SJCRH30 (cell line): ENCODE measurements at regions not wholly inside any gene's neighbourhood (a gene's known extent, or its start where the extent isn't known, plus 50 kb on each side); places are given as distances from the start of the nearest gene placed in this dataset.

Experiments used
- DNase-seq, 2 experiments: peaks; one replicate each; pipeline ENCODE4 v3.0.0-alpha.2; 2015 to 2020
- H3K27ac ChIP-seq: fragments of 250-450 bp; sonication (Bioruptor Pico); 2 replicates; pipeline ENCODE4 v1.5.1; 2020; ENCODE audit warnings: mild to moderate bottlenecking, moderate library complexity
- H3K27me3 ChIP-seq: fragments of 250-450 bp; sonication (Bioruptor Pico); 2 replicates; pipeline ENCODE4 v1.5.1; 2020; ENCODE audit warnings: mild to moderate bottlenecking, moderate library complexity
- H3K36me3 ChIP-seq: fragments of 250-450 bp; sonication (Bioruptor Pico); 2 replicates; pipeline ENCODE4 v1.5.1; 2020; ENCODE audit warnings: mild to moderate bottlenecking, moderate library complexity
- H3K4me1 ChIP-seq: fragments of 250-450 bp; sonication (Bioruptor Pico); 2 replicates; pipeline ENCODE4 v1.5.1; 2020; ENCODE audit warnings: mild to moderate bottlenecking, moderate library complexity
- H3K4me3 ChIP-seq: fragments of 250-450 bp; sonication (Bioruptor Pico); 2 replicates; pipeline ENCODE4 v1.5.1; 2020; ENCODE audit warnings: mild to moderate bottlenecking, moderate library complexity
- H3K9me3 ChIP-seq: fragments of 250-450 bp; sonication (Bioruptor Pico); replicated peaks from 2 replicates; pipeline ENCODE4 v1.5.1; 2020; ENCODE audit warnings: mild to moderate bottlenecking, moderate library complexity

DNA sequence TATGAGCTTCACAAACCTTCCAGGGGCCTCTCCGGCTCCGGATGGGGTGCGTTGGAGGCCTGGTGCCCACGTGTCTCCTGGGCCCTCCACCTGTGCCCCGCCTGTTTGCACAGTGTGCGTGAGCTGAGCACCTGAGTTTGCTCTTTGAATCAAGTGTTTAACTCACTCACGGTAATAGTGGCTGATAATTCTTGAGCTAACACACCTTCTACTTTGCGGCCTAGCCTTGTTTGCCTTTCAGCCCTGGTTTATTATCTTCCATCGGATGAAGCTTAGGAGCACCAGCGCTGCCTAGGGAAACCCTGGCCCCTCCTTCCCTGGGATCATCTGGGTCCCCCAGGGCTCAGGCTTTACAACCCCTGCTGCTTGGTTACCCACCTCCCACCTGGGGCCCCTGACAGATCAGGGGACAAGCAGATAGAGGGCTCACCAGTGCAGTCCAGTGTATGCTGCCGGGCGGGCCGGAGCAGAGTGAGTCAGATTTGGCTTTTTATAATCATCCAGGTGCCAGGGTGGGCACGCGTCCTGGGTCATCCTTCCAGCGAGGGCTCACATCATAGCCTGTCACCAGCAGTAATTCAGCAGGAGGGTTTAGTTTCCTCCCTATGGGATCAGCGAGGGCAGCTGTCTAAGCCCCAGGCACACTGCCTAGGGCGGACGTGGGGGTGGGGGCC lies 62.8 kb upstream of the RFLNA start:
- DNase-seq = peak; percentile 84 to 87
- Histone ChIP-seq H3K4me1 (peaks cover 54% of the 10 kb centered on the region), H3K27ac (peak overlapping the region; percentile 53), H3K36me3 (no peaks in the 10 kb centered on the region), H3K27me3 (no peaks in the 10 kb centered on the region), H3K4me3 (no peak overlapping the region; the same call in 1 of the 2 replicates), H3K9me3 (peaks cover 7% of the 10 kb centered on the region; the same call in 1 of the 2 replicates)

DNA sequence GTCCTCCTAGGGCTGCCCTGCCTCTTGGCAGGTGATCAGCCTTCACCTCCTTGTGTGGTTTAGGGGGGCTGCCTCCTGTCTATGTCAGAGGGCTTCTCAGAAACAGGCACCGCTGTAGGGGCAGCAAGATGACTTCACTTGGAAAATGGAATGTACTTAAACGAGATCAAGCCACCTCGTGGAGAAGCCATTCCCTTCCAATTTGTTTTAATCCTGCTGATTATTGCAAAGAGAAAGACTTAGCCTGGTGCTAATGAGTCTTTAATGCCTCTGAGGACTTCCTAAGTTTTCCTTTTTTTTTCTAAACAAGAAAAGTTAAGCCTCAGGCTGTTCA lies 62.3 kb upstream of the RFLNA start:
- Histone ChIP-seq H3K27ac (peak overlapping the region; percentile 53), H3K27me3 (no peaks in the 10 kb centered on the region), H3K9me3 (peaks cover 7% of the 10 kb centered on the region; the same call in 1 of the 2 replicates), H3K4me3 (no peak overlapping the region; the same call in 1 of the 2 replicates), H3K4me1 (peaks cover 54% of the 10 kb centered on the region), H3K36me3 (no peaks in the 10 kb centered on the region)
- DNase-seq = no peak

DNA sequence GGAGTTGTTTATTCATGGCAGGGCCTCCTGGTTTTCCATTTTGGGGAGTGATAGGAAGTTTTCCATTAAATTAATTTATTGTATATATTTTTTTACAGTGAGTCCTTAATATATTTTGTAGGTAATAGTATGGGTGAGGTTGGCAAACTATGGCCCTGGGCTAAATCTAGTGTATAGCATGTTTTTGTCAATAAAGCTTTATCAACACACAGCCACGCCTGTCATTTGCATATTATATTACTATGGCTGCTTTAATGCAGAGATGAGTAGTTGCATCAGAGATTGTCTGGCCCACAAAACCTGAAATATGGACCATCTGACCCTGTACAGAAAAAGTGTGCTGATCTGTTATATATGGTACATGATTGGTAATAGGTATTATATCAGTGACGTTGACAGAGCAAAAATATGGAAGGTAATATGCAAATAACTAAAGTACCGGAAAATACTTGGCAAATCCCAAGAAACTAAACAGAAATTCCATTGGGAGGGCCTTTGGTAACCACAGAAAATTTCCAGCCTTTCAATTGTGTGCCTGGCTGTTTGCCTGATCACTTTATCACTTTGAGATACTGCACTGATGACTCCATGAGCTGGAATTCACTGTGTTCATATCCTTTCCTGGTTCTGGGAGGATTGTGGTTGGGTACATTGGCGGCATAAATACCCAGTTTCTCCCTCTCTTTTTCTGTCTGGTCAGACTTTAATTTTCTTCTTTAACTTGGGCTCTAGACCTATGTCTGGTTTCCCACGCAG lies 61.7 kb upstream of the RFLNA start:
- Histone ChIP-seq H3K27me3 (no peaks in the 10 kb centered on the region), H3K4me3 (no peak overlapping the region), H3K27ac (peak overlapping the region; percentile 53), H3K4me1 (peaks cover 54% of the 10 kb centered on the region), H3K36me3 (no peaks in the 10 kb centered on the region), H3K9me3 (peaks cover 7% of the 10 kb centered on the region; the same call in 1 of the 2 replicates)
- DNase-seq = peak; percentile 47 to 56

DNA sequence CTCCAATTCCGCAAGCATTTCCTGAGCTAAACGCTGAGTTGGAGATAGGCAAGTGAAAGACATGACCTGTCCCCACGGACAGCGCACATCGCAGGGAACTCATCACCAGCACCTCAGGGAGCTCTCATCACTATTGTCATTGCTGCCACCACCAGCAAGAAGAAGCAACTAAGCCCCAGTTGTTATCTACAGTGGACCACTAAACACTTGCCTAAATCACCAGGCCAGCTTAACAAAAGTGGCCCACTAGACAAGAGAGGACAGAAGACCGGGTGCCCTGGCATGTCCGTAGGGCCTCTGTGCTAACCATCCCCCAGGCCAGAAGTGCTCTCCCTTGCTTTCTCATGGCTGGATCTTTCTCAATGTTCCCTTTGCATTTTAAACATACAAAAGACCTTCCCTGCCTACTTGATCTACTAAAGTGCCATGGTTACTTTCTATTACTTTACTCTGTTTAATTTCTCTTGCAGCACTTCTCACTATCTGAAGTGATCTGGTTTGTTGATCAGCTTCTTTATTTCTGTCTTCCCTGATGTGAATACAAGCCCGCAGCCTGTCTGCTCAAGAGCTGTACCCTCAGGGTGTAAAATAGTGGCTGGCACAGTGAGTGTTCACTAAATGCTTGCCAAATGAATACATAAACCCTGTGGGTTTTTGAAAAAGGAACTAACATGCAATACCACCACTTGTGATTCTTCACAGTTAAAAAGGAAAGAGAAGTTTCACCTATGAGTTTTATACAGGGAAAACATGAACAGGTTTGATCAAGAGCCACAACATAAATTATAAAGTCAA lies 60.9 kb upstream of the RFLNA start:
- DNase-seq = no peak
- H3K36me3 ChIP-seq = no peaks in the 10 kb centered on the region
- H3K9me3 ChIP-seq = peaks cover 7% of the 10 kb centered on the region; the same call in 1 of the 2 replicates
- H3K27ac ChIP-seq = peak overlapping the region; percentile 53
- peaks cover 62% of the 10 kb centered on the region for H3K4me1 ChIP-seq
- no peak overlapping the region for H3K4me3 ChIP-seq
- no peaks in the 10 kb centered on the region for H3K27me3 ChIP-seq

DNA sequence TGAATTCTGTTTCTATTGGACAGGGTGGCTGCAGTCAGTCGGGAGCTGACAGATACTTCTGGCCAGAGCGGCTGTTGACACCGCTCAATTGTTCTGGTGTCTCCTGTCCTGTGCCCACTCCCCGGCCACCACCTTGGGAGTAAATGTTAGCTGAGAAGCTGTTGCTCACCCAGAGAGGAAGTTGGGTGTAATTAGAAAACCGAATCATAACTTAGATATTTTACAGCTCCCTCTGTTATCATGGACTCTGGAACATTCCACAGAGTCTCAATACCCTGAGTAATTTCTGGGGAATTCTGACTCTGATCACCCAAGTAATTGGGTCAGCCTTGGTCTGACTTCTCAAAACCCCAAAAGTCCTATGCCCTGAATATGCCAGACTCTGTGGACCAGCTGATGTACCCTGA lies 58.3 kb upstream of the RFLNA start:
- no peaks in the 10 kb centered on the region for H3K27me3 ChIP-seq
- no peak overlapping the region; the same call in 1 of the 2 replicates for H3K27ac ChIP-seq
- H3K36me3 ChIP-seq = no peaks in the 10 kb centered on the region
- no peak overlapping the region for H3K4me3 ChIP-seq
- H3K4me1 ChIP-seq = peaks cover 50% of the 10 kb centered on the region
- no peak for DNase-seq
- H3K9me3 ChIP-seq = no peaks in the 10 kb centered on the region

DNA sequence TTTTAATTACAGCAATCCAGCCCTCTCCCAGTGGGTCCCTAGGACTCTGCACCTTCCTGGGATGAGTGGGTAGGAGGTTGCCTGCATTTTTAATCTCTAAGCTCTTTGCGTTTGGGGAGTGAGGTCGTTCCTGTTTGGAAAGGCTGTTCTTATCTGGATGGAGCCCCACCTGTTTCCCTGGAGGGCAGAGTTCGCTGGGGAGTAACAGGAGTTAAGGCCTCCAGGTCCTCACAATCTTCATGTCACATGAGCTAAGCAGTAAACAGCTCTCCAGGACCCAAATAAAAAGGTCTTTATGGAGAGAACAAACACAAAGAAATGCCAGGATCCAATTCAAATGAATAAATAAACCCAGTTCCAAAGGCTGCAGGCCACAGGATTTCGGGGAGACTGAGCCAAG lies 56.0 kb upstream of the RFLNA start:
- peaks cover under 1% of the 10 kb centered on the region; the same call in 1 of the 2 replicates for H3K9me3 ChIP-seq
- no peak overlapping the region for H3K4me3 ChIP-seq
- H3K27ac ChIP-seq = no peak overlapping the region
- no peaks in the 10 kb centered on the region for H3K36me3 ChIP-seq
- peak; percentile 40 to 67 for DNase-seq
- no peaks in the 10 kb centered on the region for H3K27me3 ChIP-seq
- peaks cover 36% of the 10 kb centered on the region for H3K4me1 ChIP-seq

DNA sequence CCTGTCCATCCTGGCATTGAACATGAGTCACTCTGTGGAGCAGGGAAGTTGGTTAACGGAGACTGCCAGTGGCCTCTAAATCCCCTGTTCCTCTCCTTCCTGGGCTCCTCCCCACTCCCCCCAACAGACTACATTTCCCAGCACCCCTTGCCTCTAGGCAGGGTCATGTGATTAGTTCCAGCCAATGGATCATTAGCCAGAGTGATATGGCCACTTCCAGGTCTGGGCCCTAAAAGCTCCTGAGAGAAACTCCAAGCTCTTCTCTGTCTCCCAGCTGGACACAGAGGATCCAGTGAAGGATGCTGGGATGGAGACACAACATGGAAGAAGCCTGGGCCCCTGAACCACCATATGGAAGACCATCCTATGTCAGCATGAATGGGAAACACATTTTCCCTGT lies 54.4 kb upstream of the RFLNA start:
- no peaks in the 10 kb centered on the region for H3K27me3 ChIP-seq
- H3K27ac ChIP-seq = no peak overlapping the region
- H3K4me3 ChIP-seq = no peak overlapping the region
- H3K9me3 ChIP-seq = peaks cover 4% of the 10 kb centered on the region; the same call in 1 of the 2 replicates
- no peaks in the 10 kb centered on the region for H3K36me3 ChIP-seq
- H3K4me1 ChIP-seq = peaks cover 25% of the 10 kb centered on the region
- DNase-seq = peak; percentile 59 to 75

DNA sequence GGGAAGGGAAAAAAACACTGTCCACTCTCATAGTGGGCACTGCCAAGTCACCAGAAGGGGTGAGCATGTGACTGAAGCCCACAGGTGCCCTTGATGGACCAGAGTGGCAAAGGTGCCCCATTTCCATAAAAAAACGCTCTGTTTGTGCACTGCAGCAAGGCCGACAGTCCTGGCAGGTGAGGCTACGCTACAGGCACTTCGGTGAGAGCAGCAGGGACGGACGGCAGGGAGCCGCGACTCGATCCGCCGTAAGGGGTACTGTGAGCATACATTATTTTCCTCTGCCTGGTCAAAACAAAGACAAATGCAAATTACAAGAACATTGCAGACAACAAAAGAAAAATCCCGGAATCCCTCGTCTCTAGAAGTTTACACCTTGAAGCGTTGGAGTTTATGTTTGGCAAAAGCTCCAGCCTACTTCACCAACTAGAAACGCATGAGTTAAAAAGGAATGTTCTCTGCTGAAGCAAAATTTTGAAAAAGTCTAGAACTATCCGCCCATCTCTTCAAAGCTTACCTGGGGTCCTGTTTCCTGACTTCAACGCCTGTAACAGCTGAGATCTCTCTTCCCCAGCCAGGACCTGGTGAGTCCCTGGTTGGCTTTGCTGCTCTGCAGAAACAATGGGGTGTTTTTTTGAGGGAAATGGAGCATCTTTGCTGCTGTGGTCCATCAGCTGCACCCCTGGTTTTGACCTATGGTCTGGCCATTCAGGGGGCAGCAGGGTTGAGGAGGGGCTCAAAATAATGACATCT lies 52.9 kb upstream of the RFLNA start:
- Histone ChIP-seq H3K4me1 (peaks cover 19% of the 10 kb centered on the region), H3K27ac (no peak overlapping the region), H3K4me3 (no peak overlapping the region), H3K36me3 (no peaks in the 10 kb centered on the region), H3K9me3 (peaks cover 7% of the 10 kb centered on the region), H3K27me3 (no peaks in the 10 kb centered on the region)
- DNase-seq = no peak

DNA sequence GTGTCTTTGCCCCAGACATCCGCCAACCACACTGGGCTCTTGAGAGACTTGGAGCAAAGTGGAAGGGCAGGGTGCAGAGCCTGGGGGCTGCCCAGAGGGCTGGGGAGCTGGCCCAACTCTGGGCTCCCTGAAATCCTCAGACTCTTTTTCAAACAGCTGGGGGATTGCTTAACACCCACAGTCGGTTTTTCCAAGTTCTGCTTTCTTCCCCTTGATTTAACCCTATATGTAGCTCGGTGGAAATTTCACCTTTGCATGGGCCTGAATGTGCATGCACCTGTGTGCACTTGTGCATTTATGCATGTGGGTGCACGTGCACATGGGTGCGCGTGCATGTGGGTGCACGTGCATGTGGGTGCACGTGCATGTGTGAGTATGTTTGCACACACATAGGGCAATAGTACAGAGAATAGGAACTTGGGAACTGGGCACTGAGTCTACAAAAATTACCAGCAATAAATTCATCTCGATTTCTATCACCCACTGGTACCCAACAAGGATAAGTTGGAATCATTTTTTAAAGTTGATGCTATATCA lies 52.3 kb upstream of the RFLNA start:
- peaks cover 17% of the 10 kb centered on the region for H3K4me1 ChIP-seq
- H3K27ac ChIP-seq = no peak overlapping the region
- H3K4me3 ChIP-seq = no peak overlapping the region
- no peaks in the 10 kb centered on the region for H3K36me3 ChIP-seq
- H3K9me3 ChIP-seq = peaks cover 14% of the 10 kb centered on the region
- no peak for DNase-seq
- no peaks in the 10 kb centered on the region for H3K27me3 ChIP-seq

DNA sequence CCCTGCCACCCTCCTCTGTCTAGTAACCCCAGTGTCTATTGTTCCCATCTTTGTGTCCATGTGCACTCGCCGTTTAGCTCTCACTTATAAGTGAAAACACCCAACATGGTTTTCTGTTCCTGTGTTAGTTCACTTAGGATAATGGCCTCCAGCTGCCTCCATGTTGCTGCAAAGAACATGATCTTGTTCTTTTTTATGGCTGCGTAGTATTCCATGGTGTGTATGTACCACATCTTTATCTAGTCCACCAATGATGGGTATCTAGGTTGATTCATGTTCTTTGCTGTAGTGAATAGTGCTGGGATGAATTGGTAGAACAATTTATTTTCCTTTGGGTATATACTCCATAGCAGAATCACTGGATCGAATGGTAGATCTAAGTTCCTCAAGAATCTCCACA lies 51.0 kb upstream of the RFLNA start:
- Histone ChIP-seq H3K36me3 (no peaks in the 10 kb centered on the region), H3K27me3 (no peaks in the 10 kb centered on the region), H3K9me3 (peaks cover 14% of the 10 kb centered on the region), H3K4me1 (peaks cover 14% of the 10 kb centered on the region), H3K27ac (no peak overlapping the region), H3K4me3 (no peak overlapping the region)
- no peak for DNase-seq
